ENCODE measurements at regions not wholly inside any gene's neighbourhood (a gene's known extent, or its start where the extent isn't known, plus 50 kb on each side); places are given as distances from the start of the nearest gene placed in this dataset.
"Not testable (repeated sequence)": the region's sequence is repeated elsewhere in the genome, so short reads cannot be mapped to it uniquely, and the experiment has no call there.

GRCh38 chrX:44785652-44786051, 58.2 kb upstream of the DUSP21 start:
- DNase-seq (ENCODE audit: low spot score) = no peak
- in situ Hi-C loops (cut with HindIII; ENCODE audit: low sequenced_read_pairs) = no loop called here

GRCh38 chrX:44784241-44784640, 59.6 kb upstream of the DUSP21 start:
- in situ Hi-C loops (cut with HindIII; ENCODE audit: low sequenced_read_pairs) = no loop called here
- no peak for DNase-seq (ENCODE audit: low spot score)

- in situ Hi-C loops (cut with HindIII; ENCODE audit: low sequenced_read_pairs) = no loop called here
- no peak for DNase-seq (ENCODE audit: low spot score)
These were observed 65.6 kb upstream of the DUSP21 start for GRCh38 chrX:44778254-44778653.

GRCh38 chrX:44775726-44776125, 68.1 kb upstream of the DUSP21 start:
- DNase-seq (ENCODE audit: low spot score) = no peak
- in situ Hi-C loops (cut with HindIII; ENCODE audit: low sequenced_read_pairs) = no loop called here

GRCh38 chrX:44774066-44774465, 69.8 kb upstream of the DUSP21 start:
- in situ Hi-C loops (cut with HindIII; ENCODE audit: low sequenced_read_pairs) = not testable (repeated sequence)

GRCh38 chrX:44770121-44770520, 73.7 kb upstream of the DUSP21 start:
- in situ Hi-C loops (cut with HindIII; ENCODE audit: low sequenced_read_pairs) = no loop called here
- no peak for DNase-seq (ENCODE audit: low spot score)

More at GRCh38 chrX:44774066-44774465, 69.8 kb upstream of the DUSP21 start:
- not testable (repeated sequence) for DNase-seq (ENCODE audit: low spot score)

GRCh38 chrX:44767308-44767707, 76.5 kb upstream of the DUSP21 start:
- in situ Hi-C loops (cut with HindIII; ENCODE audit: low sequenced_read_pairs) = no loop called here
- no peak for DNase-seq (ENCODE audit: low spot score)

GRCh38 chrX:44765556-44765955, 78.3 kb upstream of the DUSP21 start:
- DNase-seq (ENCODE audit: low spot score) = no peak
- in situ Hi-C loops (cut with HindIII; ENCODE audit: low sequenced_read_pairs) = no loop called here

GRCh38 chrX:44747969-44748368, 95.9 kb upstream of the DUSP21 start:
- in situ Hi-C loops (cut with HindIII; ENCODE audit: low sequenced_read_pairs) = no loop called here
- peak; percentile 0 for DNase-seq (ENCODE audit: low spot score)

GRCh38 chrX:44747317-44747716, 96.5 kb upstream of the DUSP21 start:
- DNase-seq (ENCODE audit: low spot score) = peak; percentile 0
- in situ Hi-C loops (cut with HindIII; ENCODE audit: low sequenced_read_pairs) = no loop called here

GRCh38 chrX:44744799-44745198, 99.0 kb upstream of the DUSP21 start:
- in situ Hi-C loops (cut with HindIII; ENCODE audit: low sequenced_read_pairs) = no loop called here
- DNase-seq (ENCODE audit: low spot score) = no peak

GRCh38 chrX:44742480-44743155, 101.2 kb upstream of the DUSP21 start:
- in situ Hi-C loops (cut with HindIII; ENCODE audit: low sequenced_read_pairs) = no loop called here
- DNase-seq (ENCODE audit: low spot score) = no peak

GRCh38 chrX:44741859-44742258, 102.0 kb upstream of the DUSP21 start:
- in situ Hi-C loops (cut with HindIII; ENCODE audit: low sequenced_read_pairs); DNase-seq (ENCODE audit: low spot score): not testable (repeated sequence)

- in situ Hi-C loops (cut with HindIII; ENCODE audit: low sequenced_read_pairs); DNase-seq (ENCODE audit: low spot score): not testable (repeated sequence)
These were observed 102.4 kb upstream of the DUSP21 start for GRCh38 chrX:44741458-44741857.

GRCh38 chrX:44735498-44735897, 108.3 kb upstream of the DUSP21 start:
- DNase-seq (ENCODE audit: low spot score) = no peak
- in situ Hi-C loops (cut with HindIII; ENCODE audit: low sequenced_read_pairs) = no loop called here

GRCh38 chrX:44733931-44734330, 109.9 kb upstream of the DUSP21 start:
- DNase-seq (ENCODE audit: low spot score) = no peak
- in situ Hi-C loops (cut with HindIII; ENCODE audit: low sequenced_read_pairs) = no loop called here

GRCh38 chrX:44731160-44731559, 112.7 kb upstream of the DUSP21 start:
- in situ Hi-C loops (cut with HindIII; ENCODE audit: low sequenced_read_pairs) = no loop called here
- DNase-seq (ENCODE audit: low spot score) = no peak

- no peak for DNase-seq (ENCODE audit: low spot score)
- in situ Hi-C loops (cut with HindIII; ENCODE audit: low sequenced_read_pairs) = no loop called here
These were observed 120.4 kb upstream of the DUSP21 start for GRCh38 chrX:44723426-44723825.

- no peak for DNase-seq (ENCODE audit: low spot score)
- in situ Hi-C loops (cut with HindIII; ENCODE audit: low sequenced_read_pairs) = no loop called here
These were observed 135.4 kb upstream of the DUSP21 start for GRCh38 chrX:44708470-44708869.

- no peak for DNase-seq (ENCODE audit: low spot score)
- in situ Hi-C loops (cut with HindIII; ENCODE audit: low sequenced_read_pairs) = no loop called here
These were observed 137.8 kb upstream of the DUSP21 start for GRCh38 chrX:44705817-44706551.

- in situ Hi-C loops (cut with HindIII; ENCODE audit: low sequenced_read_pairs) = no loop called here
- no peak for DNase-seq (ENCODE audit: low spot score)
These were observed 145.5 kb upstream of the DUSP21 start for GRCh38 chrX:44698357-44698756.

All from G401 (cell line).